HCT116 (cell line): ENCODE measurements at regions not wholly inside any gene's neighbourhood (a gene's known extent, or its start where the extent isn't known, plus 50 kb on each side); places are given as distances from the start of the nearest gene placed in this dataset.

Experiments
- ATAC-seq: fragments of 200-7000 bp; cut with Tn5 transposase; 2 replicates; pipeline ENCODE4 v1.9.1; 2020; ENCODE audit warnings: mild to moderate bottlenecking, moderate library complexity
- BruUV-seq: library from RNA; stranded (reverse); fragments of 400-500 nt; replicated peaks from 2 replicates; lab custom pipeline; 2021; lab: Mats Ljungman, UMichigan
- CTCF ChIA-PET: fragments of 300-600 bp; sonication (Branson Sonifier 250); formaldehyde crosslinking; loops from one replicate; lab custom pipeline; 2021; ENCODE audit warnings: antibody characterized with exemption; lab: Charles Lee
- POLR2A ChIA-PET: fragments of 300-600, 350-600 bp; sonication (Branson Sonifier 250); formaldehyde crosslinking; loops from one replicate; lab custom pipeline; 2021; ENCODE audit warnings: antibody characterized with exemption; lab: Charles Lee
- RAD21 ChIA-PET, 2 experiments: fragments of 300-600 bp; sonication (Branson Sonifier 250); formaldehyde crosslinking; loops; one replicate each; lab custom pipeline; 2023; ENCODE audit warnings: low total read pairs in 2 of 2; ENCODE audit not compliant: uncharacterized antibody in 2 of 2, unreplicated experiment in 2 of 2, low non-redundant PET in 1 of 2; lab: Charles Lee
- DNase-seq: peaks from one replicate; pipeline ENCODE4 v3.0.0-alpha.2; 2010; ENCODE audit warnings: low read depth, low spot score
- H2AFZ ChIP-seq: fragments of 200-600 bp; shearing (Covaris generic), sonication (generic); 2 replicates; pipeline ENCODE4 v1.6.1; 2017; ENCODE audit warnings: low read depth, mixed run types, mixed read lengths, antibody characterized with exemption, low read length; ENCODE audit not compliant: poor library complexity, severe bottlenecking
- H3K27ac ChIP-seq: 2 replicates; pipeline ENCODE4 v1.5.1; 2012; ENCODE audit warnings: low read depth, low read length
- H3K27me3 ChIP-seq: fragments of 200-600 bp; sonication (generic); 2 replicates; pipeline ENCODE4 v1.6.1; 2016; ENCODE audit warnings: mixed run types, low read length, mixed read lengths; ENCODE audit not compliant: insufficient read depth
- H3K36me3 ChIP-seq, 2 experiments: fragments of 200-500 bp in 1 of 2; fragments of 200-600 bp in 1 of 2; sonication (Bioruptor generic) in 1 of 2; sonication (generic) in 1 of 2; 2 replicates each; pipeline versions ENCODE4 v1.5.1 to v1.6.1; 2014 to 2016; ENCODE audit warnings: low read length in 2 of 2, inconsistent platforms in 1 of 2, mixed read lengths in 1 of 2, mixed run types in 1 of 2; ENCODE audit not compliant: insufficient read depth in 2 of 2, control insufficient read depth in 1 of 2
- H3K4me1 ChIP-seq, 2 experiments: fragments of 200-600 bp in 1 of 2; sonication (generic) in 1 of 2; 2 replicates each; pipeline versions ENCODE4 v1.5.1 to v1.6.1; 2012 to 2017; ENCODE audit warnings: low read length in 2 of 2, inconsistent platforms in 1 of 2, mild to moderate bottlenecking in 1 of 2, mixed read lengths in 1 of 2, mixed run types in 1 of 2, moderate library complexity in 1 of 2; ENCODE audit not compliant: insufficient read depth in 2 of 2, control insufficient read depth in 1 of 2
- H3K4me2 ChIP-seq: fragments of 200-600 bp; sonication (generic); 2 replicates; pipeline ENCODE4 v1.6.1; 2017; ENCODE audit warnings: mixed run types, low read length, mixed read lengths
- H3K4me3 ChIP-seq, 2 experiments: fragments of 200-600 bp in 1 of 2; sonication (generic) in 1 of 2; replicated peaks in 1 of 2; 2 replicates each; pipeline ENCODE4 v1.5.1; 2011 to 2016; ENCODE audit warnings: low read length in 2 of 2, control low read depth in 1 of 2, low read depth in 1 of 2, mild to moderate bottlenecking in 1 of 2, mixed read lengths in 1 of 2, mixed run types in 1 of 2
- H3K79me2 ChIP-seq: fragments of 200-600 bp; sonication (generic); 2 replicates; pipeline ENCODE4 v1.6.1; 2017; ENCODE audit warnings: mild to moderate bottlenecking, mixed run types, low read length, moderate library complexity, mixed read lengths; ENCODE audit not compliant: insufficient read depth
- H3K9ac ChIP-seq: fragments of 200-600 bp; sonication (generic); 2 replicates; pipeline ENCODE4 v1.6.1; 2016; ENCODE audit warnings: low read length, mixed read lengths
- H3K9me2 ChIP-seq: fragments of 200-600 bp; sonication (generic), shearing (Covaris generic); 2 replicates; pipeline ENCODE4 v1.6.1; 2017; ENCODE audit warnings: mixed run types, mild to moderate bottlenecking, moderate library complexity; ENCODE audit not compliant: insufficient read depth
- H3K9me3 ChIP-seq, 2 experiments: fragments of 200-500 bp in 1 of 2; fragments of 200-600 bp in 1 of 2; sonication (Bioruptor generic) in 1 of 2; sonication (generic) in 1 of 2; 2 replicates each; pipeline ENCODE4 v1.6.1; 2014 to 2017; ENCODE audit warnings: low read length in 2 of 2, mixed read lengths in 2 of 2, inconsistent platforms in 1 of 2, low read depth in 1 of 2, mild to moderate bottlenecking in 1 of 2, mixed run types in 1 of 2, moderate library complexity in 1 of 2; ENCODE audit not compliant: control insufficient read depth in 1 of 2, insufficient read depth in 1 of 2
- H4K20me1 ChIP-seq: fragments of 200-600 bp; sonication (generic), shearing (Covaris generic); 2 replicates; pipeline ENCODE4 v1.6.1; 2017; ENCODE audit warnings: mixed run types, mild to moderate bottlenecking, moderate library complexity; ENCODE audit not compliant: insufficient read depth
- ELF1 ChIP-seq: IDR thresholded peaks from 2 replicates; pipeline ENCODE4 v1.6.1; 2012; ENCODE audit warnings: low read depth, borderline replicate concordance
- MAX ChIP-seq: IDR thresholded peaks from 2 replicates; pipeline ENCODE4 v1.6.1; 2012
- POLR2AphosphoS5 ChIP-seq: IDR thresholded peaks from 2 replicates; pipeline ENCODE4 v1.6.1; 2011; ENCODE audit warnings: mild to moderate bottlenecking, low read depth, low read length, moderate library complexity
- RAD21 ChIP-seq: IDR thresholded peaks from 2 replicates; pipeline ENCODE4 v1.6.1; 2012; ENCODE audit warnings: low read depth, mild to moderate bottlenecking
- REST ChIP-seq: IDR thresholded peaks from 2 replicates; pipeline ENCODE4 v1.6.1; 2012; ENCODE audit warnings: low read depth
- SP1 ChIP-seq: IDR thresholded peaks from 2 replicates; pipeline ENCODE4 v1.6.1; 2012; ENCODE audit warnings: low read depth
- TCF7L2 ChIP-seq: IDR thresholded peaks from 2 replicates; pipeline ENCODE4 v1.7.0; 2011; ENCODE audit warnings: borderline replicate concordance, inconsistent platforms; ENCODE audit not compliant: insufficient read depth, insufficient read length; ENCODE audit errors: extremely low read depth
- YY1 ChIP-seq: IDR thresholded peaks from 2 replicates; pipeline ENCODE4 v1.6.1; 2011; ENCODE audit warnings: low read length, low read depth, moderate library complexity, mild to moderate bottlenecking; ENCODE audit not compliant: insufficient replicate concordance; ENCODE audit errors: extremely low read depth
- ZNF274 ChIP-seq: fragments of 200-500 bp; sonication (Bioruptor generic); IDR thresholded peaks from 2 replicates; pipeline ENCODE4 v1.6.1; 2014; ENCODE audit warnings: mild to moderate bottlenecking, low read depth, low read length, inconsistent platforms
- intact Hi-C: fragments of 100-400 bp; cut with micrococcal nuclease; formaldehyde crosslinking; loops from 2 replicates; pipeline ENCODE4 v1.10.0; 2022
- TF ChIP-seq, protein P1 (sequence below), 3 experiments: fragments of 200-600 bp in 1 of 3; sonication (generic) in 1 of 3; IDR thresholded peaks in 2 of 3; conservative IDR thresholded peaks in 1 of 3; 2 replicates each; pipeline ENCODE4 v1.5.1; 2012 to 2017; ENCODE audit warnings: low read depth in 2 of 3, low read length in 2 of 3, antibody characterized with exemption in 1 of 3, borderline replicate concordance in 1 of 3, control low read depth in 1 of 3, mild to moderate bottlenecking in 1 of 3, mixed read lengths in 1 of 3, mixed run types in 1 of 3, moderate library complexity in 1 of 3; ENCODE audit not compliant: insufficient read depth in 1 of 3
- TF ChIP-seq, protein P2 (sequence below): IDR thresholded peaks from 2 replicates; pipeline ENCODE4 v1.6.1; 2012

DNA sequence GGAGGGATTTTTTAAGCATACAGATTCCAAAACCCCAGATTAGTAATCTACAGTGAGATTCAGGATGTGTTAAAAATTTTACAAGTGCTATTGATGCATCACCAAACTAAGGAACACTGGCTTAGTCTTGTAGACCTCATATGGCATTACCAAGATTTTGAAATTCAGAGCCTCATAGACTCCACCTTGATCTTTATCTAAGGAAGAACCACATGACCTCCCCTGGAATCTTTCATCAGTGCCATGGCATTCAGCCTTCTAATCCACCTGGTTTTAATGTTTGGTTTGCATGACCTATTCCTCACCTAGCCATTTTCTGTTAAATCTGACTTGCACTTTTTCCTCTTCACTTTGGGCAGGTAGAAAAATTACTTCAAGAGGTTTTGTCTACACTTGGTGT, 171.6 kb downstream of the NKX6-1 start:
- Histone ChIP-seq H3K4me2 (no peak overlapping the region), H3K79me2 (no peaks in the 10 kb centered on the region), H3K4me1 (no peaks in the 10 kb centered on the region), H3K27ac (no peak overlapping the region), H3K9me2 (no peaks in the 10 kb centered on the region), H4K20me1 (no peaks in the 10 kb centered on the region), H3K9ac (no peak overlapping the region), H2AFZ (no peak overlapping the region)
- ATAC-seq: no peak
- intact Hi-C loops: no loop called here
- RAD21 ChIA-PET: no interaction called here
- DNase-seq: no peak
- TF ChIP-seq YY1: no peak
- no peak for TF ChIP-seq MAX
- TF ChIP-seq, protein P1, sequence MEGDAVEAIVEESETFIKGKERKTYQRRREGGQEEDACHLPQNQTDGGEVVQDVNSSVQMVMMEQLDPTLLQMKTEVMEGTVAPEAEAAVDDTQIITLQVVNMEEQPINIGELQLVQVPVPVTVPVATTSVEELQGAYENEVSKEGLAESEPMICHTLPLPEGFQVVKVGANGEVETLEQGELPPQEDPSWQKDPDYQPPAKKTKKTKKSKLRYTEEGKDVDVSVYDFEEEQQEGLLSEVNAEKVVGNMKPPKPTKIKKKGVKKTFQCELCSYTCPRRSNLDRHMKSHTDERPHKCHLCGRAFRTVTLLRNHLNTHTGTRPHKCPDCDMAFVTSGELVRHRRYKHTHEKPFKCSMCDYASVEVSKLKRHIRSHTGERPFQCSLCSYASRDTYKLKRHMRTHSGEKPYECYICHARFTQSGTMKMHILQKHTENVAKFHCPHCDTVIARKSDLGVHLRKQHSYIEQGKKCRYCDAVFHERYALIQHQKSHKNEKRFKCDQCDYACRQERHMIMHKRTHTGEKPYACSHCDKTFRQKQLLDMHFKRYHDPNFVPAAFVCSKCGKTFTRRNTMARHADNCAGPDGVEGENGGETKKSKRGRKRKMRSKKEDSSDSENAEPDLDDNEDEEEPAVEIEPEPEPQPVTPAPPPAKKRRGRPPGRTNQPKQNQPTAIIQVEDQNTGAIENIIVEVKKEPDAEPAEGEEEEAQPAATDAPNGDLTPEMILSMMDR (IDR thresholded peaks at IDR 0.05 in 2 of 3, conservative IDR thresholded peaks at IDR 0.05 in 1 of 3; ENCODE audit: borderline replicate concordance in 1 of 3, insufficient read depth in 1 of 3, low read depth in 2 of 3, low read length in 2 of 3): no peak
- TF ChIP-seq, protein P2, sequence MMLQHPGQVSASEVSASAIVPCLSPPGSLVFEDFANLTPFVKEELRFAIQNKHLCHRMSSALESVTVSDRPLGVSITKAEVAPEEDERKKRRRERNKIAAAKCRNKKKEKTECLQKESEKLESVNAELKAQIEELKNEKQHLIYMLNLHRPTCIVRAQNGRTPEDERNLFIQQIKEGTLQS: no peak
- TF ChIP-seq ZNF274: no peak
- no peak for TF ChIP-seq REST
- no peak for TF ChIP-seq RAD21
- TF ChIP-seq SP1: no peak
- TF ChIP-seq POLR2AphosphoS5: no peak
- TF ChIP-seq ELF1: no peak
- no peak for TF ChIP-seq TCF7L2
- TF ChIP-seq, all 23 proteins: peak for 0
- POLR2A ChIA-PET: no interaction called here
- Histone ChIP-seq H3K36me3 (no peaks in the 10 kb centered on the region), H3K4me3 (no peak overlapping the region), H3K27me3 (no peaks in the 10 kb centered on the region), H3K9me3 (no peaks in the 10 kb centered on the region)
- BruUV-seq: no TSS peak
- CTCF ChIA-PET: no interaction called here
